Right lobe of liver (tissue), 4 donors: ENCODE measurements at regions not wholly inside any gene's neighbourhood (a gene's known extent, or its start where the extent isn't known, plus 50 kb on each side); places are given as distances from the start of the nearest gene placed in this dataset.

Source experiments
- CTCF ChIP-seq, 4 donors: fragments of 200-600 bp in 3 of 4; fragments of 450-650 bp in 1 of 4; IDR thresholded peaks; one replicate each; pipeline versions ENCODE4 v1.5.1 to v1.8.0; 2016 to 2022; ENCODE audit warnings: antibody characterized with exemption in 4 of 4, mild to moderate bottlenecking in 2 of 4
- POLR2A ChIP-seq: fragments of 450-650 bp; IDR thresholded peaks from one replicate; pipeline ENCODE4 v1.6.1; 2017; ENCODE audit warnings: antibody characterized with exemption, mild to moderate bottlenecking
- donor health status: DM: no; HTN: no; CAD: no.
- donor health status: DM: no; HTN: no; CAD: no.
- donor health status: DM: no; HTN: yes; CAD: no.

GRCh38 chr6:9732056-9732455 is 682.8 kb downstream of the TFAP2A start:
- TF ChIP-seq CTCF (IDR thresholded peaks at IDR 0.05), result no peak
- TF ChIP-seq POLR2A, result no peak
